Spleen (tissue), 11 donors: ENCODE measurements at regions not wholly inside any gene's neighbourhood (a gene's known extent, or its start where the extent isn't known, plus 50 kb on each side); places are given as distances from the start of the nearest gene placed in this dataset.

Experiments used
- DNase-seq: peaks from one replicate; pipeline ENCODE4 v3.0.0-alpha.2; 2020
- H3K27ac ChIP-seq, 8 donors: fragments of 200-600 bp; sonication (generic) in 7 of 8; 1 replicate in 4 of 8; 2 replicates in 4 of 8; pipeline versions ENCODE4 v1.5.0 to v1.8.0; 2016 to 2021; ENCODE audit warnings: inconsistent platforms in 4 of 8, mild to moderate bottlenecking in 4 of 8, moderate library complexity in 1 of 8
- H3K27me3 ChIP-seq, 7 donors: fragments of 200-600 bp; sonication (generic) in 6 of 7; replicated peaks in 1 of 7; 1 replicate in 4 of 7; 2 replicates in 3 of 7; pipeline versions ENCODE4 v1.5.0 to v1.8.0; 2016 to 2021; ENCODE audit warnings: inconsistent platforms in 3 of 7, mild to moderate bottlenecking in 1 of 7
- H3K36me3 ChIP-seq, 6 donors: fragments of 200-600 bp; sonication (generic) in 5 of 6; 1 replicate in 4 of 6; 2 replicates in 2 of 6; pipeline versions ENCODE4 v1.5.0 to v1.8.0; 2016 to 2021; ENCODE audit warnings: inconsistent platforms in 2 of 6
- H3K4me1 ChIP-seq, 6 donors: fragments of 200-600 bp; sonication (generic) in 5 of 6; 1 replicate in 3 of 6; 2 replicates in 3 of 6; pipeline versions ENCODE4 v1.5.0 to v1.8.0; 2016 to 2021; ENCODE audit warnings: inconsistent platforms in 3 of 6
- H3K4me3 ChIP-seq, 8 donors: fragments of 200-600 bp; sonication (generic) in 7 of 8; 1 replicate in 4 of 8; 2 replicates in 4 of 8; pipeline versions ENCODE4 v1.5.0 to v1.8.0; 2016 to 2021; ENCODE audit warnings: inconsistent platforms in 4 of 8, mild to moderate bottlenecking in 4 of 8, moderate library complexity in 2 of 8
- H3K9me3 ChIP-seq, 8 donors: fragments of 200-600 bp; sonication (generic) in 7 of 8; 1 replicate in 4 of 8; 2 replicates in 4 of 8; pipeline versions ENCODE4 v1.5.0 to v1.8.0; 2016 to 2021; ENCODE audit warnings: inconsistent platforms in 4 of 8
- CTCF ChIP-seq, 11 experiments: fragments of 200-600 bp in 7 of 11; fragments of 450-650 bp in 4 of 11; sonication (generic) in 4 of 11; IDR thresholded peaks in 8 of 11; conservative IDR thresholded peaks in 3 of 11; 1 replicate in 7 of 11; 2 replicates in 4 of 11; pipeline versions ENCODE4 v1.4.0 to v1.8.0; 2016 to 2021; ENCODE audit warnings: antibody characterized with exemption in 11 of 11, inconsistent platforms in 4 of 11, mild to moderate bottlenecking in 1 of 11
- POLR2A ChIP-seq, 3 donors: fragments of 450-650 bp; IDR thresholded peaks; one replicate each; pipeline ENCODE4 v1.5.1; 2017; ENCODE audit warnings: antibody characterized with exemption in 3 of 3, mild to moderate bottlenecking in 1 of 3
- POLR2AphosphoS5 ChIP-seq, 3 donors: sonication (generic); formaldehyde crosslinking; IDR thresholded peaks; one replicate each; pipeline ENCODE4 v1.5.1; 2017; ENCODE audit warnings: antibody characterized with exemption in 3 of 3
- WGBS, 5 donors: extraction: QIAGEN DNeasy Blood & Tissue Kit in 3 of 5; methylation state at CpG; one replicate each; pipeline versions ENCODE4 v1.1.5 to v1.1.7; 2013 to 2018; 5-methylcytosine and 5-hydroxymethylcytosine counted together
- intact Hi-C: fragments of 100-400 bp; cut with DNase I; formaldehyde crosslinking; loops from one replicate; pipeline ENCODE4 v1.15.0; 2023; ENCODE audit warnings: low total_unique reads
- donor health status: healthy with polysubstance abuse.
- donor health status: DM: no; HTN: no; CAD: no; lungs with moderate emphysema.
- donor health status: DM: no; HTN: no; CAD: no.
- donor health status: Bipolar disorder and iron deficiency.
- donor health status: healthy.
- donor health status: DM: no; HTN: no; CAD: no.
- donor health status: DM: yes; HTN: yes; CAD: no.

- WGBS, 5 donors = 66 to 85% (median 75%) methylated on average over 3 of the region's 3 CpGs
- H3K27me3 ChIP-seq = no peaks in the 10 kb centered on the region
- no peak overlapping the region for H3K27ac ChIP-seq
- no peaks in the 10 kb centered on the region for H3K4me1 ChIP-seq
- DNase-seq = no peak
- intact Hi-C loops = no loop called here
- no peak overlapping the region for H3K4me3 ChIP-seq
- no peaks in the 10 kb centered on the region for H3K9me3 ChIP-seq
- no peak for TF ChIP-seq CTCF (IDR thresholded peaks at IDR 0.05 in 8 of 11, conservative IDR thresholded peaks at IDR 0.05 in 3 of 11)
- TF ChIP-seq POLR2AphosphoS5 (IDR thresholded peaks at IDR 0.05) = no peak
- no peak for TF ChIP-seq POLR2A (IDR thresholded peaks at IDR 0.05)
- no peaks in the 10 kb centered on the region for H3K36me3 ChIP-seq
Observed at GRCh38 chr12:71220260-71220659, 62.5 kb upstream of the TSPAN8 start.

- no peak for DNase-seq
- Histone ChIP-seq H3K36me3 (no peaks in the 10 kb centered on the region), H3K4me1 (no peaks in the 10 kb centered on the region), H3K4me3 (no peak overlapping the region), H3K9me3 (no peaks in the 10 kb centered on the region), H3K27ac (no peak overlapping the region), H3K27me3 (no peaks in the 10 kb centered on the region)
- 64 to 77% (median 72%) methylated on average over 3 of the region's 3 CpGs for WGBS, 5 donors
- TF ChIP-seq CTCF (IDR thresholded peaks at IDR 0.05 in 8 of 11, conservative IDR thresholded peaks at IDR 0.05 in 3 of 11) (no peak), POLR2A (IDR thresholded peaks at IDR 0.05) (no peak), POLR2AphosphoS5 (IDR thresholded peaks at IDR 0.05) (no peak)
- intact Hi-C loops = no loop called here
Observed at GRCh38 chr12:71219224-71219623, 61.4 kb upstream of the TSPAN8 start.

- Histone ChIP-seq H3K4me1 (no peaks in the 10 kb centered on the region), H3K36me3 (no peaks in the 10 kb centered on the region), H3K4me3 (no peak overlapping the region), H3K9me3 (no peaks in the 10 kb centered on the region), H3K27me3 (no peaks in the 10 kb centered on the region), H3K27ac (no peak overlapping the region)
- intact Hi-C loops = no loop called here
- TF ChIP-seq POLR2A (IDR thresholded peaks at IDR 0.05) = no peak
- no peak for TF ChIP-seq CTCF (IDR thresholded peaks at IDR 0.05 in 8 of 11, conservative IDR thresholded peaks at IDR 0.05 in 3 of 11)
- TF ChIP-seq POLR2AphosphoS5 (IDR thresholded peaks at IDR 0.05) = no peak
- WGBS, 5 donors = 70 to 85% (median 72%) methylated on average over 1 of the region's 1 CpG
- no peak for DNase-seq
Observed at GRCh38 chr12:71218616-71219015, 60.8 kb upstream of the TSPAN8 start.

DNA sequence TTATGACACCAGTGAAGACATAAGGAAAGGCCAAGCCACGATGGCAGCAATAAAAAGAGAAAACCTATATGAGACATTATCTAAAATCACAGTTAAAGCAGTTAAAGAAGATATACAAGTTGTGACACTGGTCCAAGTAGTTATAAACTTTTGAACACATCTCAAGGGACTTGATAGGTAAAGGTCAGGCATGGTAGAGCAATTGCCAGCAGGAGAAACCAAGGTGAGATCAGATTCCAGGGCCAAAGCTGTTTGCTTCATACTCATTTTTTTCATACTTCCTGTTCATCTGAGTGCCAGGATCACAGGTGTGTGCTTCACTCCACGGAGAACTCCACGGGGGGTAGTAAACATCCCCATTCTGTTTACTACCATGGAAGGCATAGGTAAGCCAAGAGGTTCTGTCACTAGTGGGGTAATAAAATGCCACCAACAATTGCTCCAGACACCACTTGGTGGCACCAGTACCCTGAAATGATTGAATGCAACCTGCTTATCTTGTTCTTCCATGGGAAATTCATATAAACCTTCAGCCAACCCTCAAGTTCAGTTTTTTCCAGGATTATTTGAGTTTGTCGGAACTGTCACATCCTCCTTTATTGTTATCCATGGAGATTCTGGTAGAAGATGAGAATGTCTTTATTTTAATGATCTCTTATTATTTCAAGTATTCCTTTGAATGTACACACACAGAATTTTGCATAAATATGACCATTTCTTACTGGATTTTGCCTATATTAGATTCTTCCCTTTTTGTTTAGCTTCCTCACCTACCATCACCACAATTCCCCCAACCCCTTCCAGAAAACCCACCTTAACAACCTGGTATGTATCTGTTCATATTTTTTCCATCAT is 59.2 kb upstream of the TSPAN8 start:
- Histone ChIP-seq H3K9me3 (no peaks in the 10 kb centered on the region), H3K27me3 (no peaks in the 10 kb centered on the region), H3K4me3 (no peak overlapping the region), H3K4me1 (no peaks in the 10 kb centered on the region), H3K36me3 (no peaks in the 10 kb centered on the region), H3K27ac (no peak overlapping the region)
- intact Hi-C loops = no loop called here
- WGBS, 5 donors = 37 to 60% (median 49%) methylated on average over 4 of the region's 4 CpGs
- no peak for TF ChIP-seq POLR2AphosphoS5 (IDR thresholded peaks at IDR 0.05)
- TF ChIP-seq POLR2A (IDR thresholded peaks at IDR 0.05) = no peak
- TF ChIP-seq CTCF (IDR thresholded peaks at IDR 0.05 in 8 of 11, conservative IDR thresholded peaks at IDR 0.05 in 3 of 11) = no peak
- no peak for DNase-seq
